ENCODE measurements at regions not wholly inside any gene's neighbourhood (a gene's known extent, or its start where the extent isn't known, plus 50 kb on each side); places are given as distances from the start of the nearest gene placed in this dataset.

- no peaks in the 10 kb centered on the region for H3K36me3 ChIP-seq (replicated peaks in 1 of 2; ENCODE audit: control insufficient read depth in 1 of 2, insufficient read depth in 2 of 2, low read length in 1 of 2)
- 18% methylated on average over 1 of the region's 1 CpG for WGBS (ENCODE audit: low lambda C conversion rate)
- no peak for TF ChIP-seq EZH2phosphoT487 (IDR thresholded peaks at IDR 0.05; ENCODE audit: borderline replicate concordance, low read depth)
- no peak for TF ChIP-seq FOXM1 (IDR thresholded peaks at IDR 0.05; ENCODE audit: low read depth)
- no peak for TF ChIP-seq POLR2AphosphoS5 (IDR thresholded peaks at IDR 0.05; ENCODE audit: low read depth, low read length)
- TF ChIP-seq RXRA (IDR thresholded peaks at IDR 0.05; ENCODE audit: borderline replicate concordance, low read depth): no peak
- no peak for TF ChIP-seq YY1 (IDR thresholded peaks at IDR 0.05; ENCODE audit: low read depth)
- no peak for TF ChIP-seq GATA2 (CRISPR knock-in tag; IDR thresholded peaks at IDR 0.05)
- TF ChIP-seq IRF3 (IDR thresholded peaks at IDR 0.05; ENCODE audit: low read depth, low read length): no peak
- no peak for TF ChIP-seq EP300 (IDR thresholded peaks at IDR 0.05; ENCODE audit: borderline replicate concordance in 1 of 2, low read depth in 1 of 2, low read length in 1 of 2)
- no peak for TF ChIP-seq REST (IDR thresholded peaks at IDR 0.05; ENCODE audit: low read depth, low read length)
- TF ChIP-seq TCF12 (IDR thresholded peaks at IDR 0.05): no peak
- no peak overlapping the region for H3K27ac ChIP-seq (ENCODE audit: low read depth in 2 of 2, low read length in 1 of 2)
- H3K4me1 ChIP-seq (ENCODE audit: control insufficient read depth in 1 of 2, insufficient read depth in 2 of 2, low read depth in 1 of 2, low read length in 1 of 2): no peaks in the 10 kb centered on the region
- ChIA-PET CTCF (no interaction called here), POLR2A (no interaction called here)
- no peaks in the 10 kb centered on the region for H3K27me3 ChIP-seq (ENCODE audit: insufficient read depth)
- H3K4me3 ChIP-seq (ENCODE audit: low read depth in 2 of 2, low read length in 1 of 2): no peak overlapping the region
- no peaks in the 10 kb centered on the region for H3K79me2 ChIP-seq (ENCODE audit: insufficient read depth)
- no peaks in the 10 kb centered on the region for H3F3A ChIP-seq (replicated peaks; ENCODE audit: insufficient read depth)
- H2AFZ ChIP-seq (ENCODE audit: low read depth): no peak overlapping the region
- DNase-seq: no peak
- H3K9me3 ChIP-seq: no peaks in the 10 kb centered on the region
- H4K20me1 ChIP-seq (ENCODE audit: insufficient read depth): no peaks in the 10 kb centered on the region
- no peaks in the 10 kb centered on the region for H3K9me2 ChIP-seq
- no peak overlapping the region for H3K9ac ChIP-seq
- H3K4me2 ChIP-seq: no peak overlapping the region
Observed at GRCh38 chr11:115843111-115843510, 338.9 kb upstream of the CADM1 start.

- 16% methylated on average over 1 of the region's 1 CpG for WGBS (ENCODE audit: low lambda C conversion rate)
- H3K9me2 ChIP-seq: no peaks in the 10 kb centered on the region
- no peaks in the 10 kb centered on the region for H3K27me3 ChIP-seq (ENCODE audit: insufficient read depth)
- no peak for TF ChIP-seq EZH2phosphoT487 (IDR thresholded peaks at IDR 0.05; ENCODE audit: borderline replicate concordance, low read depth)
- TF ChIP-seq MXI1 (IDR thresholded peaks at IDR 0.05; ENCODE audit: low read depth, low read length): no peak
- no peak for TF ChIP-seq NFIC (IDR thresholded peaks at IDR 0.05; ENCODE audit: borderline replicate concordance)
- no peak for TF ChIP-seq REST (IDR thresholded peaks at IDR 0.05; ENCODE audit: low read depth, low read length)
- no peak for TF ChIP-seq TAF1 (IDR thresholded peaks at IDR 0.05; ENCODE audit: borderline replicate concordance, low read depth, low read length)
- TF ChIP-seq PBX3 (IDR thresholded peaks at IDR 0.05): no peak
- TF ChIP-seq RCOR1 (IDR thresholded peaks at IDR 0.05; ENCODE audit: low read length): no peak
- no peak overlapping the region for H3K4me2 ChIP-seq
- DNase-seq: no peak
- no peaks in the 10 kb centered on the region for H3K79me2 ChIP-seq (ENCODE audit: insufficient read depth)
- ChIA-PET POLR2A (no interaction called here), CTCF (no interaction called here)
- no peak overlapping the region for H3K9ac ChIP-seq
- no peaks in the 10 kb centered on the region; a peak in 1 of 4 replicates for H3K4me1 ChIP-seq (ENCODE audit: control insufficient read depth in 1 of 2, insufficient read depth in 2 of 2, low read depth in 1 of 2, low read length in 1 of 2)
- no peak overlapping the region for H3K4me3 ChIP-seq (ENCODE audit: low read depth in 2 of 2, low read length in 1 of 2)
- H3K36me3 ChIP-seq (replicated peaks in 1 of 2; ENCODE audit: control insufficient read depth in 1 of 2, insufficient read depth in 2 of 2, low read length in 1 of 2): no peaks in the 10 kb centered on the region
- no peak overlapping the region for H2AFZ ChIP-seq (ENCODE audit: low read depth)
- 0 out of 2 replicates have a peak, but pooled peaks cover 6% of the 10 kb centered on the region for H3K9me3 ChIP-seq
- H4K20me1 ChIP-seq (ENCODE audit: insufficient read depth): no peaks in the 10 kb centered on the region
- H3F3A ChIP-seq (replicated peaks; ENCODE audit: insufficient read depth): no peaks in the 10 kb centered on the region
- no peak overlapping the region for H3K27ac ChIP-seq (ENCODE audit: low read depth in 2 of 2, low read length in 1 of 2)
Observed at GRCh38 chr11:115820026-115820425, 315.8 kb upstream of the CADM1 start.

All from SK-N-SH (cell line).